ENCODE measurements at regions not wholly inside any gene's neighbourhood (a gene's known extent, or its start where the extent isn't known, plus 50 kb on each side); places are given as distances from the start of the nearest gene placed in this dataset.

- DNase-seq (ENCODE audit: low read depth), result no peak
- no peak overlapping the region for H3K4me3 ChIP-seq (ENCODE audit: low read length)
- TF ChIP-seq CTCF (conservative IDR thresholded peaks at IDR 0.05; ENCODE audit: low read length), result no peak
Observed at GRCh38 chr20:16195671-16196070, 377.6 kb downstream of the KIF16B start.

- no peak for DNase-seq (ENCODE audit: low read depth)
- TF ChIP-seq CTCF (conservative IDR thresholded peaks at IDR 0.05; ENCODE audit: low read length), result no peak
- H3K4me3 ChIP-seq (ENCODE audit: low read length), result no peak overlapping the region
Observed at GRCh38 chr20:16194617-16195360, 378.5 kb downstream of the KIF16B start.

GRCh38 chr20:16191496-16191895 is 381.8 kb downstream of the KIF16B start:
- no peak for TF ChIP-seq CTCF (conservative IDR thresholded peaks at IDR 0.05; ENCODE audit: low read length)
- H3K4me3 ChIP-seq (ENCODE audit: low read length), result no peak overlapping the region
- DNase-seq (ENCODE audit: low read depth), result no peak

- TF ChIP-seq CTCF (conservative IDR thresholded peaks at IDR 0.05; ENCODE audit: low read length), result no peak
- H3K4me3 ChIP-seq (ENCODE audit: low read length), result no peak overlapping the region
- no peak for DNase-seq (ENCODE audit: low read depth)
Observed at GRCh38 chr20:16189371-16189770, 383.9 kb downstream of the KIF16B start.

- H3K4me3 ChIP-seq (ENCODE audit: low read length), result no peak overlapping the region
- no peak for TF ChIP-seq CTCF (conservative IDR thresholded peaks at IDR 0.05; ENCODE audit: low read length)
Observed at GRCh38 chr20:16187956-16188616, 385.2 kb downstream of the KIF16B start.

GRCh38 chr20:16179919-16180318 is 393.3 kb downstream of the KIF16B start:
- TF ChIP-seq CTCF (conservative IDR thresholded peaks at IDR 0.05; ENCODE audit: low read length), result no peak
- DNase-seq (ENCODE audit: low read depth), result no peak
- no peak overlapping the region for H3K4me3 ChIP-seq (ENCODE audit: low read length)

More at GRCh38 chr20:16187956-16188616, 385.2 kb downstream of the KIF16B start:
- no peak for DNase-seq (ENCODE audit: low read depth)

- no peak for TF ChIP-seq CTCF (conservative IDR thresholded peaks at IDR 0.05; ENCODE audit: low read length)
Observed at GRCh38 chr20:16179371-16179770, 393.9 kb downstream of the KIF16B start.

More at GRCh38 chr20:16179371-16179770, 393.9 kb downstream of the KIF16B start:
- no peak overlapping the region for H3K4me3 ChIP-seq (ENCODE audit: low read length)
- no peak for DNase-seq (ENCODE audit: low read depth)

Data from AG10803 (cell line).